Bronchial epithelial cell (primary cell): ENCODE measurements at regions not wholly inside any gene's neighbourhood (a gene's known extent, or its start where the extent isn't known, plus 50 kb on each side); places are given as distances from the start of the nearest gene placed in this dataset.

Experiments used
- DNase-seq: peaks from one replicate; pipeline ENCODE4 v3.0.0-alpha.2; 2010; ENCODE audit warnings: low read depth
- FAIRE-seq: peaks from 2 replicates; lab custom pipeline; 2011; peaks lifted over from hg19 to GRCh38; lab: Jason Lieb, UNC
- H3K27me3 ChIP-seq: 2 replicates; pipeline ENCODE4 v1.5.1; 2011; ENCODE audit warnings: low read length; ENCODE audit not compliant: control insufficient read depth, insufficient read depth
- H3K36me3 ChIP-seq: 2 replicates; pipeline ENCODE4 v1.5.1; 2011; ENCODE audit warnings: low read length; ENCODE audit not compliant: control insufficient read depth, insufficient read depth
- H3K4me3 ChIP-seq: 2 replicates; pipeline ENCODE4 v1.5.1; 2011; ENCODE audit warnings: mild to moderate bottlenecking, low read depth, low read length, control low read depth
- CTCF ChIP-seq: IDR thresholded peaks from 2 replicates; pipeline ENCODE4 v1.5.1; 2011; ENCODE audit warnings: mild to moderate bottlenecking, moderate library complexity, low read length, control low read depth, inconsistent platforms; ENCODE audit not compliant: insufficient read depth, severe bottlenecking

- TF ChIP-seq CTCF: no peak
- FAIRE-seq (no peak), DNase-seq (no peak)
- H3K27me3 ChIP-seq: no peaks in the 10 kb centered on the region
- no peak overlapping the region for H3K4me3 ChIP-seq
- no peaks in the 10 kb centered on the region for H3K36me3 ChIP-seq
Observed at GRCh38 chr14:34336501-34336900, 125.5 kb downstream of the SPTSSA start.

GRCh38 chr14:34335968-34336367 lies 126.1 kb downstream of the SPTSSA start:
- no peak overlapping the region for H3K4me3 ChIP-seq
- FAIRE-seq: no peak
- H3K36me3 ChIP-seq: no peaks in the 10 kb centered on the region
- no peak for DNase-seq
- no peak for TF ChIP-seq CTCF
- H3K27me3 ChIP-seq: no peaks in the 10 kb centered on the region

GRCh38 chr14:34334329-34334728 lies 127.7 kb downstream of the SPTSSA start:
- no peak for TF ChIP-seq CTCF
- Histone ChIP-seq H3K27me3 (no peaks in the 10 kb centered on the region), H3K4me3 (no peak overlapping the region), H3K36me3 (no peaks in the 10 kb centered on the region)
- FAIRE-seq: no peak
- DNase-seq: no peak

- DNase-seq (peak; percentile 61), FAIRE-seq (peak; percentile 36)
- Histone ChIP-seq H3K27me3 (peaks cover 2% of the 10 kb centered on the region), H3K36me3 (no peaks in the 10 kb centered on the region), H3K4me3 (no peak overlapping the region)
- peak; percentile 73 for TF ChIP-seq CTCF
Observed at GRCh38 chr14:34331728-34332623, 130.1 kb downstream of the SPTSSA start.

- H3K36me3 ChIP-seq: no peaks in the 10 kb centered on the region
- peaks cover 2% of the 10 kb centered on the region for H3K27me3 ChIP-seq
- no peak overlapping the region for H3K4me3 ChIP-seq
- FAIRE-seq (no peak), DNase-seq (no peak)
- TF ChIP-seq CTCF: no peak
Observed at GRCh38 chr14:34330846-34331245, 131.2 kb downstream of the SPTSSA start.
